ENCODE measurements at regions not wholly inside any gene's neighbourhood (a gene's known extent, or its start where the extent isn't known, plus 50 kb on each side); places are given as distances from the start of the nearest gene placed in this dataset.

DNA sequence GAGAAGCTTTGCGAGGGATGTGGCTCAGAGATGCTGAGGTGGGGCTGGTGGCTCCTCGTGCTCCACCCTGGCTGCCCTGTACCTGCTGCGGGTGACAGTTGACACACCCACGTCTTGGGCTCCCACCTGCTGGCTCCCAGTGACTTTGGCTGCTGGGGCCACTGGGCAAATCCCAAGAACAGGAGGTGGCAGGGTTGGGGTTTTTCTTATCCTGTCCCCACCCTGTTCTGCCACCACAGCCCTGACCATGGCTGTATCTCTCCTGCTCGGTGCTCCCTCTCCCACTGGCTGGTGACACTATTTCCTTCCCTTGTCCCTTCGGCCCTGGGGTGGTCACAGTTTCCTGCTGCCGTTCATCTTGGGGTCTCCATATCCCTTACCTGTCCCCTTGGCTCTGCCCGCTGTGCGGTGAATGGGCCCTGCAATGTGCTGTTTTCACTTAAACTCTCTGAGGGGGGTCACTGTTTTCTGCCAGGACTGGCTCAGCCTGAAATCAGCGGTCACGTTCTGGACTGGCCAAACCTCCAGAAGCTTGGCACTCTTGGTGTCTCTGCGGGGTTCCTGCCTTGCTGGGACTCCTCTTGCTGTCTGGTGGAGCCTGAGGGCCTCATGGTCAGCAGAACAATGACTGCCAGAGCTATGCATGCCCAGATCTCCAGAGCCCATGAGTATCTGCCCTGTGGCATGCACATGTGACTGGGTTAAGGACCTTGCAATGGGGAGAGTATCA, 144.2 kb downstream of the IRF8 start:
- no peak for DNase-seq

DNA sequence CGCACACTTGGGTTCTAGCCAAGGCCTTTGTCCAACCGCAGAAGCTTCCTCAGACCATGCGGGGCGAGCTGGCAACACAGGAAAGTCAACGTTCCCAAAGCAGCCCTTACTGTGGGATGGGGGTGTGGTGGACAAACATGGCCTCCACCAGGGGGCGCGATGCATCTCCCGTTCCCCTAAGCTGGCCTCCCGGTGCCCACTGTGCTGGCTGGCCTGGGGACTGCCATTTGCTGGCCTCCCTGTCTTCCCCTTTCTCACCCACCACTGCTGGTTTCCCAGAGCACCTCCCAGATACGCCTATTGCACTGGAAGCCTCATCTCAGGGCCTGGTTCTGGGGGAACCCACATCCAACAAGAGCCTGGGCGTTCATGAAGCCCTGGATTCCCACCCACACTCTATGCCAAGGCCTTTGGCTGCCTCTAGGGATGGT, 145.3 kb downstream of the IRF8 start:
- DNase-seq = no peak

DNA sequence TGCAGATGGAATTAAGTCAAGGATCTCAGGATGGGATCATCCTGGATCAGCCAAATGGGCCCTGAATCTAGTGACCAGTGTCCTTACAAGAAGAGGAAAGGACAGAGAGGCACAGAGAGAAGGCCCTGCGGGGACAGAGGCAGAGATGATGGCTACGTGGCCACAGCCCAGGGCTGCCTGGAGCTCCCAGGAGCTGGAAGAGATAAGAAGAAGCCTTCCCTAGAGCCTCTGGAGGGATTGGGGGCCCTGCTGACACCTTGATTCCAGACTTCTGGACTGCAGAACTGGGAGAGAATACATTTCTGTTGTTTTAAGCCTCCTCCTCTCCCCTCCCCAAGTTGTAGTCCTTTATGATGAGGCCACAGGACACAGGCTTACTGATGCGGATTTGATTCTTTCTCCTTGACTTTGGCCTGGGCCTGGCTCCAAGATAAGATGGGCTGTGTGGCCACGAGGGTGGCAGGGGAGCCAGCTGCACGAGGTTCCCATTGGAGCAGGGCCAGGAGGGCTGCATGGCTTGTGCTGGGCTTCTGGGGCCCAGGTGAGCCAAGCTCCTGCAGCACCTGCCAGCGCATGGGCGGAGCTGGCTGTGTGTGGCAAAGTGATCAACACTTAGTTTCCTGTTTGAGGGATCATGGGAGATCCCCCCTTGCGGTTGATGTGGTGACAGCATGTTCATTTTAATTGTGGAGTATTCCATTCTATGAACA, 146.1 kb downstream of the IRF8 start:
- DNase-seq = no peak

DNA sequence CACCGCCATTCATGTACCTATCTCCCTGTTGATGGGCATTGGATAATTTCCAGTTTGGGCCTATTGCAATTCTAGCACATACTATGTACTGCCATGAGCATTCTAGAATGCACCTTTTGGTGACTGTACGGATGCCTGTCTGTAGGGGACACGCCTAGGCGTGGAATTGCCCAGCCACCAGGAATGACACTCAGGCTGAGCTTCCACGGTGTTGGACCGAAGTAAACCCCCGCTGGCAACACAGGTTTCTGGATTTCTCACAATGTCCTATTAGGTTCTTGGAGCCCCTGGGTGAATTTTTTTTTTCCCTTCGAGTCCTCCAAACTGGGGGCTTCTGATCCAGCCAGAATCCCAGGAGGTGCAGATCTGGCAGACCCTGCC, 146.6 kb downstream of the IRF8 start:
- no peak for DNase-seq

GRCh38 chr16:86046026-86046425, 147.1 kb downstream of the IRF8 start:
- no peak for DNase-seq

GRCh38 chr16:86046667-86047270, 147.8 kb downstream of the IRF8 start:
- DNase-seq = no peak

GRCh38 chr16:86048221-86048620, 149.3 kb downstream of the IRF8 start:
- no peak for DNase-seq

- DNase-seq = no peak
Measured at GRCh38 chr16:86048882-86049585, 150.1 kb downstream of the IRF8 start.

DNA sequence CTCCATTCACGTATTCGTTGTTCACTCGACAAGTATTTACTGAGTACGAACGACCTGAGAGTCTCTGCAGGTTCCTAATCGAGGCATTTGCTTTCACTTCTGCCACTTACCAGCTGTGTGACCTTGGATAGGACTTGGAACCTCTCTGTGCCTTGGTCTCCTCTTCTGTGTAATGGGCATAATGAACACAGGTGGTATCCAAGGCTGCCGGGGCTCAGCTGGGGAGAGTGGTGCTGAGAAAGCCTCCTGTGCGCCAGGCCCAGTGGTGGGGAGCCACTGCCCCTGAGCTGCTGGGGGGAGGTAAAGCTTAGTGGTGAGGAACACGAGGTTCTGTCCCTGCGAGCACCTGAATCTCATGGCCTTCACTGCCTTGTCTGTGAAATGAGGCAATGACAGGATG, 150.7 kb downstream of the IRF8 start:
- no peak for DNase-seq

- DNase-seq = no peak
Measured at GRCh38 chr16:86050111-86050510, 151.1 kb downstream of the IRF8 start.

DNA sequence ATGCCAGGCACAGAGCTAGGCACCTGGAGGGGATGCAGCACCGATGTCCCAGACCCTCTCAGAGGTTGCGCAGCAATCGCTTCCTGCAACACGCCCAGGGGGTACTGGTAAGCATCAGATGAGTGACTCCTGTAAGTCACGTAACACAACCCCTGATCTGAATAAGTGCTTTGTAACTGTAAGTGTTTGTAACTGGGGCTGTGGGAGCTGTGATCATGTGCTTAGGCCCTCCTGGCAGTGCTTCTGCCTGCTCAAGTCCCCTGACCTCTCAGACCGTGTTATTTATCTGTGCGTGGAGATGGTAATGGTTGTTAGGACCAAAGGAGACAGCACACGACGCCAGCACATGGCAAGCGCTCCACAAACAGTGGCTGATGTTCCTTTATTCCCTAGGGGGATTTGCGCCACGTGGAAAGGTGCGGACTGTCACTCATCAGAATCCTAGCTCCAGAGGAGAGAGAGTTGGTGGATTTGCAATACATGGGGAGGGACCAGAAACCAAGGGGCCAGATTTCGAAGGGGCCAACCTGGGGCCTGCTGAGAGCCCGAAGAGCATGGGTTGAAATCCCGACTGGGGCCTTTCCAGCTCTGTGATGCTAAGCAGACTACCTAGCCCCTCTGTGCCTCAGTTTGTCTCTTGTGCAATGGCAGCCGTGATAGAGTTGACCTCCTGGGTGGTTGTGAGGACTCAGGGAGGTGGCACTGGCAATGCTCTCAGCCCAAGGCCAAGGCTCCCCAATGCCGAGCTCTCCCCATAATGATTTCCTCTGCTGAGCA, 151.8 kb downstream of the IRF8 start:
- DNase-seq = no peak

DNA sequence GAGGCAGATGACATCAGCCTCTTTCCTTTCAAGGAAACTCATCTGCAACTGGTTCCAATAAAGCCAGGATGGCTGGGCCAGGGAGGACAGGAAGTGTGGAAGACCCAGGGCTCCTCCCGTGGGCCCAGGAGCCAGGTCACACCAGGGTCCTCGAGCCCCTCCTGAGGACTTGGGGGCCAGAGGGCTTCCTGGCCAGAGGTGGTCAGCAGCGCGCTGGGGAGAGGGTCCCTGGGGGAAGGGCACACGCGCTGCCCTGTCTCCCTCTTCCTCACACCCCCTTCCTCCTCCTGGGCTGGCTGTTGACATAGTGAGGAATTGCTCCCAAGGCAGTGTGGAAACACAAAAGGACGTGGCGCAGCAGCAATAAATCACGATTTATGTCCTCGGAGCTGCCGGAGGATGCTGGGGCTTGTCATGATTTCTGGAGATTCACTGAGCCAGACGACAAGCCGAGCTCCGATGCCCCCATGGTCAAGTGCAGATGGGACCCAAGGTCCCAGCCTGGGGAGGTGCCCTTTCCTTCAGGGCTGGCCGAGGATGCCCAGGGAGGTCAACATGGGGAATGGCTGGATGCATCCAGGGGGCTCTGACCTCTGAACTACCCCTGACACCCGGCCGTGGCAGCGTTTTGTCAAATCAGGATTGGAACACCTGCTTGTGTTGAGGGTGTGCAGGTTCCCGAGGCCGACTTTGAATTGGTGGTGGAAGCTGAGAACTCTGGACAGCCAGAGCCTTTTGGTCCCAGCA, 152.6 kb downstream of the IRF8 start:
- no peak for DNase-seq

GRCh38 chr16:86052115-86052670, 153.2 kb downstream of the IRF8 start:
- no peak for DNase-seq

DNA sequence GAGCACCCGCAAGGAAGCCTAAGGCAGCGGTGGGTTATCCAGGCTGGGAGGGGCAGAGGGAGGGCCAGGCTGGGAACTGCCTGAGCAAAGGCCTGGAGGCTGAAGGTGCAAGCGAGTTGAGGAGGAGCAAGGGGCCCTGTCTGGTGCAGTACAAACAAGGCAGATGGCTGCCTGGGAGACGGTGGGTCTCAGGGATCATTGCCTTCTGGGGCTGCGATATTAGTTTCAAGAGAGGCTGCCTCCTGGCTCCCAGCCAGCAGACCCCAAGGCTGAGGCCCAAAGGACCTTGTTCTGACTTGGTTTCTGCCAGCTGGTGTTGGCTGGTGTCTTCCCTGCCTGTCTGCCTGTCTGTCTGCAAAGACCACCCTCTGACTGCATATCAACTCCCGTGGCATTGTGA, 154.0 kb downstream of the IRF8 start:
- DNase-seq = no peak

DNA sequence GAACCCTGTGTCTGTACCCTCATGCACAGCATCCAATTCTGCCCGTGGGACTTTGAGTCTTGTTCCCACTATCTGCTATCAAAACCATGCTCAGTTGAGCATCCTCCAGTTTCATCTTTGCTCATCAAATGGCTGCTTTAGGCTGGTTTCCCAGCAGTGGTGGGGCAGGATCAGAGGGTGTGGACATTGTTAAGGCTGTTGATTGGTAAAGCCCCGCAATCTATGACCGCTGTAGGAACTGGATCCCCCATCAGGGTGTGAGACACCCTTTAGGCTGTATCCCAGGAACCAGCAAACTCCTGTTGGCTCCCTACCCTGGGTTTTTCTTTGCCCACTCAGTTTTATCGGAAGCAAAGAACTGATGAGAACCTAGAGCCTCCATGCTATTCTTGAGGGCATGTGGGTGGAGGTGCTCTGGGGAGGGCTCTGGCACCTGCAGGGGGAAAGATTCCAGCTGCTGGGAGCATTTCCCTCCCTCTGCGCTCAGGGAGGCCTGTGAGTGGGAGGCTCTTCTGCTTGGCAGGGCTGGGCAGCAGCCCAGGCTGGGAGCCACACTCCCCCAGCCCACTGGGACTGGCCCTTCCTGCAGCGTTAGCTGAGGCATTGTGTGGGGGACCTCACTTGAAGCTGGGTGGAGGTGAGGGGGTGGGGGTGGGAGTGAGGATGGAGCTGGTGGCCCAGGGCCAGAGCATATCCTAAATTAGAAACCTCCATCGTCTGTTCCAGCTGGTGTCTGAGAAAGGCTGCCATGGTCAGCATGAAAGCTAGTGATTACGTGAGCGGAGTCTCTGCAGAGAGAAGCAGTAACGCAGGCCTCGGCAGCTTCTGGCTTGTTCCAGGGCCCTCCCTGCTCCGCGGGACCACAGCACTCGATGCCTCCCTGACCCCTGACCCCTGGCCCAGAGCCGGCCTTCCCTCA, 160.6 kb downstream of the IRF8 start:
- DNase-seq = no peak

DNA sequence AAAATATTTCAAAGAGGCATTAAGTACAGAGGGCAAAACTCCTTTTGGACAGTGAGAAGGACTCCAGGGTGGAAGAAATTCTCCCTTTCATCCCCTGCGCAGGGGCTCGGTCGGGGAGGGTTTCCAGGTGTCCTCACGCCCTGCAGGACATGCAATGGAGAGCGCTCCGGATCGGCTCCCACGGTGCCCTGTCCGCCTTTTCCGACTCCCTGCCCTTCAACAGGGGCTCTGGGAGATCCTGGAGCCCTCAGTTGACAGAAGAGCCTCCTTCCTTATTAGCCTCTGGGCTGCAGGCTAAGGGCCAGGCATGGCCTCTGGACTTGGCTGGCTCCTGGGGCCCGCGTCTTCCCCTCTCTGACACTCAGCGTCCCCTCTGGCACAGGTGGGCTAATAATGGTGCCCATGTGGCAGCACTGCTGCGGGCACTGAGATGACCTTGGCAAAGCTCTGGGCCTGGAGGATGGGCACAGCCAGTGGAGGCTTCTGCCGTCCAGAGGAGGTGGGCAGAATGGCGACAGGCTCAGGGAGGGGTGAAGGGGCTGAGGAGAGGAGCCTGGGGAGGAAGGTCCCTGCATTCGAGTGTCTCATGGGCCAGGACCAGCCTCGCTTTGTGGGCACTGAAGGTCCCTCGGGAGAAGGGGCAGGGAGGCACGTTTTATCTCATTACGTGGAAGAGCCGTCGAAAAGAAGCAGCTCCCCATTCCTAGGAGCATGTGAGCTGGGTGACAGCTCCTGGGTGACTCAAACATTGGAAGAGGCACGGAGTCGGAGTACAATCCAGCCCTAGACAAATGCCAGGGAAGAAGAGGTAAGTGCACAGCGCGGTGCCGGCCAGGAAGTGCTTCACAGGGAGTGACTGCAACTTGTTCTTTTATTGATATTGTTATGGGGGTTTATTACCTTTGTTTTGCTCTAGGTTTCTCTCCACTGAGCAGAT, 161.7 kb downstream of the IRF8 start:
- no peak for DNase-seq

DNA sequence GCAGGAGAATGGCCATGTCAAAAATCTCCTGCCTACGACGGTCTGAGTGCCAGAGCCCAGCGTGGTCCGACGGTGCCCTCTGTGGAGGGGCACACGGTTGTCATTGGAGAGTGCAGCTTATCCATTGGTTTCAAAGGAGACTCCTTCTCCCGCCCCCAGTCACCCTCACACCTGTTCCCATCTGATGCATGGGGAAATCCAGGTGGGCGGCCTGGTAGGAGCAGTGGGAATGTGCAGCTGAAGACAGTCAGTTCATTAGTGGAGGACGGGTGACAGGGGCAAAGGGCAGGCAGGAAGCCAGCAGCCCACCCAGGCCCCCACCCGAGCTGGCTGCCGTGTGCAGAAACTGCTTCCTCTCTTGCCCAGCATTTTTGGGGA, 162.3 kb downstream of the IRF8 start:
- DNase-seq = no peak

DNA sequence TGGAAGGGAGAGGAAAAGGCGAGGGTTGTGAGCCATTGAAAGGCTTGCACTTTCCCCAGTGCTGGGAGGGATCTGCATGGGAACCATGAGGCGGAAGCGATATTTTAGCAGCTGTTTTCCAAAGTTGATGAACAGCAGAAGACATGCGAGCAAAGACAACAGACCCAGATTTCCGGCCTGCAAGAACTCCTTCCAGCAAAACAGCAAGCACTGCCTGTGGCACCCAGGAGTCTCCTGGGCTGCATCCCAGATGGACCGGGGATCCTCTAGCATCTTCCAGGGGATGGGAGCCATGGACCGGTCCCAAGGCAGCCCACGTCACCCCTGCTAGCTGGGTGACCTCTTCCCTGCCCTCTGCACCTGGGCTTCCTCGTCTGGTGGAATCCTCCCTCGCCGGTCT, 162.8 kb downstream of the IRF8 start:
- no peak for DNase-seq

DNA sequence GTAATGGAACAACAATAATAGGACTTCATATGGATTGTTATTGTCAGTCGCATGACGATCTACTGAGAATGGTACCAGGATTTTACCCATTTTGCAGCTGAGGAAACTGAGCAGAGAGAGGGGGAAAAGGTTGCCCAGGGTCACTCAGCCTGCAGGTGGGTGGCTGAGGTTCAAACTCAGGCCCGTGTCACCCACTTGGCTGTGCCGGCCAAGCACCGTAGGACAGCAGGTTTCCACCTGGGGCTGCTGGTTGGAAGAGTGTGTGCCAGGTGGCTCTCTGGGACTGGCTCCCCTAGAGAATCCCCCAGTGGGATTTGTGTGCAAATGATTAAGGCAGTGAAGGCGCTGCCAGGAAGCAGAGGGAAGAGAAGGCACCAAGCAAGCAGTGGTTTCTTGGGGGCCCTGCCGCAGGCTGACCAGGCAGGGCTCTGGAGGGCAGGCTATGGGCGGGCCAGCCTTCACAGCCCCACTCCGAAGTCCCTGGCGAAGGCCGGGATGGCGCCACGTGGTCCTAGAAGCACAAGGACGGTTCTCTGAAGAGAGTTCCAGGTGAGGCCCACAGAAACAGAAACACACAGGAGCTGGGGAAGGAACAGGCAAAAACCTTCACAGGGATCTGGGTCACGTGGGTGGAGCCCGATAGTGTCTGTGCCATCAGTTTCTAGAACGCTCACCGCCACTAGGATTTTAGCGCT, 163.5 kb downstream of the IRF8 start:
- no peak for DNase-seq

All from NCI-H510A treated with DMSO at 0.1 percent for 48 hours (cell line).